Caki2 (cell line): ENCODE measurements at regions not wholly inside any gene's neighbourhood (a gene's known extent, or its start where the extent isn't known, plus 50 kb on each side); places are given as distances from the start of the nearest gene placed in this dataset.
A peak's percentile ranks its signal among the peaks of the same experiment; 100 is the strongest.
"Not testable (repeated sequence)": the region's sequence is repeated elsewhere in the genome, so short reads cannot be mapped to it uniquely, and the experiment has no call there.

Experiments used
- DNase-seq: peaks from one replicate; pipeline ENCODE4 v3.0.0-alpha.2; 2015; ENCODE audit warnings: low read depth
- in situ Hi-C: cut with HindIII; loops from 2 replicates; pipeline ENCODE4 v1.10.0; 2016; ENCODE audit warnings: low sequenced_read_pairs, low pct_unique_long_range_greater_than_20kb, mixed read lengths

DNA sequence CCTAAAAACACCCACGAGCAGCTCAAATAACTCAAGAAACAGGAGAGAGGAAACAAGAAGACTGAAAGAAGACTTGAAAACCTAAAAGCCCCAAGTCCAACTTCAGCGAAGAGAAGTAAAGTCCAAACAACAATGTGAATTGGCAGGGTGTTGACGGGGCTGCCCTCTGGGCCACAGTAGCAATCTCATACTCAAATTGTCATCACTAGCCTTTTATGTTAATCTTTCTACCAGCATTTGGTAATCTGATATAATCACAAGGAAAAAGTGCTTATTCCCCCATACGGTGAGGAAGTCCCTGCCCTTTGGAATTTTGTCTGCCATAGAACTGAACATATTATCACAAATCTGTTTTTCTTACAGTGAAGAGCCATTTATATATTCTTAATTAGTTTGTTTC lies 51.5 kb upstream of the IFNE start:
- no peak for DNase-seq
- in situ Hi-C loops: no loop called here

DNA sequence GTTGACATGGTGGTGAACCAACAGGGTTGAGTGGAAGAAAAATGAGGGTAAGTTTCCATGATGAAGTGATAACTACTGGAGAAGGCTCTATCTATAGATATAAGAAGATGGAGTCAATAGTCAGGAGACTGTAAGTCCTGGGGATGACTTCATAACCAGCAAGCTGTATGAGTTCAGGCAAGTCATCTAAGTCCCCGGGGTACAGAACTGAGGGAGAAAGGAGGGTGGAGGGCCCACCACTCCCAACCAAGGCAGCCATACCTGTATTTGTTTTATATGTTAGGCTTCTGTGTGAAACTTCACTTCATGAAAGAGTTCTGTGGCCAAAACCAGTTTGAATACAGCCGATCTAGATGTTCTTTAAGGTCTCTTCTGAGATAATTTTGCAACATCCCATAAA lies 53.3 kb upstream of the IFNE start:
- no peak for DNase-seq
- in situ Hi-C loops: no loop called here

DNA sequence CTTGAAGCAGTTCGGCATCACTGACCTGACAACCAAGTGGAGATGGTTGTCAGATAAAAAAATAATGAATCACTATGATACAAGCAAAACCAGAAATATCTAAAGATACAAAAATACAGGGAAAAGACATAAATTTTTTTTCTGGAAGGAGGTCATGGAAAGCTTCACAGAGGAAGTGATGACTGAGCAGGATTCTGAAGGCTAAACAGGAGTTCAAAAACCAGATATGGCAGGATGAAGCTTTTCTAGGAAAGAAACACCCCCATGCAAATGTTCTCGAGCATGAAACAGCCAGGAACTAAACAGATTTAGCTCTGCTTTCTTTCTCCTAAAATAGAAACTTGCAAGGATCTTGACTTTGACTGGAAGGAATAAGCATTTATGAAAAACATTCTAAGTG lies 60.7 kb upstream of the IFNE start:
- DNase-seq: peak; percentile 19
- in situ Hi-C loops: no loop called here

DNA sequence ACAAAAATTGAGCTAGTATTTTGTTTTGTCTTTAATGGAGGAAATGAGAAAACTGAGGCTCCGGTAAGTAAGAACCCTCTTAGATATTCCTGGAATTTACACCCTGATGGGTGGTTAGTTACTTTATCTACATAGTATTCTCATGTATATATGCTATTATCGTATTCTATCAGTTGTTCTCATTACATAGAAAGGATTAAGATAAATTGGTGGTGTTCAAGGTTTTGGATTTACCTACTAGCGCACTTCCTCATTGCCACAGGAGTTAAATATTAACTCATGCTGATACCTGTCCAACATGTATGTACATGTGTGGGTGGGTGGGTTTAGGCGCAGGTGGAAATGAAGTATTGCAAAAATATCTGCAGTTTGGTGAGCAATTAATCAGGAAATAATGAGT lies 61.1 kb upstream of the IFNE start:
- in situ Hi-C loops: no loop called here
- DNase-seq: no peak

DNA sequence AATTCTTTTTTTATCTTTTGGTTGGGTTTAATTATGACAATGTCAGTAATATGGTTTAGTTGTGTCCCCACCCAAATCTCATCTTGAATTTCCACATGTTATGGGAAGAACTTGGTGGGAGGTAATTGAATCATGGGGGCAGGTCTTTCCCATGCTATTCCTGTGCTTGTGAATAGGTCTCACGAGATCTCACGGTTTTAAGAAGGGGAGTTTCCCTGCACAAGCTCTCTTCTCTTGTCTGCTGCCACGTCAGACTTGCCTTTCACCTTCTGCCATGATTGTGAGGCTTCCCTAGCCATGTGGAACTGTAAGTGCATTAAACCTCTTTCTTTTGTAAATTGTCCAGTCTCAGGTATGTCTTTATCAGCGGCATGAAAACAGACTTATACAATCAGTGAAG lies 61.7 kb upstream of the IFNE start:
- in situ Hi-C loops, DNase-seq: not testable (repeated sequence)

DNA sequence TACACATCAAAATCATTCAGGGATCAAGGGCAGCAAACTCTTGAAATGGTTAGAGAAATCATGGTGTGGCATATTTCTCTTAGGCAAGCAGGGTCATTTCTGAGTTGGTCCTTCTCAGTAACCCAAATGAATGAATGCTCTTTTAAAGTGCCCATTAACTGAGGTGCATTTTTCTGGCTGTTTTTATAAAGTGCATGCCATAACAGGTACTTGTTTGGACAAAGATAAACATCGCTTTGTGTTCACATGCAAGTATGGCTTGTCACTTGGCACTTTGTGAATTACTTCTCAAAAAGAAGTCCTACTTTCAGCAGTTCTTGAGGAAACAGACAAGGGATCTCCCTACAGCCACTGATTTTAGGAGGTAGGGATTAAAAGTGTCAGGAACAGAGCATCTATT lies 64.8 kb upstream of the IFNE start:
- in situ Hi-C loops: no loop called here
- no peak for DNase-seq

DNA sequence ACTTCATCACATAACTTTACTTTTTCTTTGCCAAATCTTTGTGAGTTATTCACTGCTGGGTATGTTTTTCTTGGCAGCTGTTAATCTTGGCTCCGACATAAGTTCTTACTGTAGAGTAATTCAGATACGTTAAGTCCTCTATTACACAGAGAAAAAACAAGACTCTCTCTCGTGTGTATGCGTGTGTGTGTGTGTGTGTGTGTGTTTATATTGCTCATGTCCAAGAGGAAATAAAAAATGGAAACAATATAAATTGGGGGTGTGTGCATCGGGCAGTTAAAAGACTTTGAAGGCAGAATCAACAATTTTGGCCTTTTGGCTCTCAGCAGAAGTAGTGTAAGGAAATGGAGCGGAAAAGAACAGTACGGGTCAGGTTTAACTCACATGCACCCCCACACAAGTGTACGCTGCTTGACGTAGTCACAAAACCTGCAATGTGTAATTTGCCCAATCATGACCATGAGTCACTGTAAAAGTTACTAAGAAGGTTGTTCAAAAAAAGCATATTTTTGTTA lies 67.2 kb upstream of the IFNE start:
- in situ Hi-C loops: no loop called here
- DNase-seq: peak; percentile 97

DNA sequence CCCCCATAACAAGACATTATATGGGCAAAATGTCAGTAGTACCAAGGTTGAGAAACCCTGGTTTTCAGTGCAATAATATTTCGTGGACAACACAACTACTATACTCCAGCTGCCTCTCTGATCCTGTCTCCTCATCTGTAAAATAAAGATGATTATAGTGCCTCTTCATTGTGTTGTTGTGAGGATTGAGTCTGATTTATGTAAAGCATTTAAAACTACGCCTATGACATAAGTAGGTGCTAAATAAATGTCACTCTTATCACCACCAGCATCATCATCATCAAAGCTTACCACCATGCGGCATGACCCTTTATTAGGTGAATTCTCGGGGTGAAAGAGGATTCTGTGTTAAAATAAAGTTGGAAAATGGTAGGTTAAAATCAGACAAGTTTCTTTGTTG lies 67.8 kb upstream of the IFNE start:
- no peak for DNase-seq
- in situ Hi-C loops: loop anchor here (25.0 kb wide), 1 partner anchor 213 kb away; the partner anchor contains the start of gene KLHL9

DNA sequence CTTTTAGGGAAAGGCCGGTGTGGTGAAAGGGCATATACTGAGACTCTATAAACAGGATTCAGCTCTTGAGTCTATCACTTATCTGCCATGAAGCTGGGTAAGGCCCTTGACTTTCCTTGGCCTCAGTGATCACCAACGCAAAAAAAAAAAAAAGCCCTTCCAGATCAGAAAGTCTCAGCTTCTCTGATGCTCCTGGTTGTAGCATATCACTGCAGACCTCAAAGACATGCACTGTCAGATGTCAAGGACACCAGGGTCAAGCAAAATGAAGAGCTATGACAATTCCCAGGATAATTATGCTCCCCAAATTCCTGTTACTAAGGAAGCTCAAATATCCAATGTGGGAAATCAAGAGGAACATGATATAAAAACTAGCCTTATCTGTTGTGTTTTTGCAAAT lies 68.3 kb upstream of the IFNE start:
- DNase-seq: peak; percentile 26
- in situ Hi-C loops: loop anchor here (25.0 kb wide), 1 partner anchor 213 kb away; the partner anchor contains the start of gene KLHL9

DNA sequence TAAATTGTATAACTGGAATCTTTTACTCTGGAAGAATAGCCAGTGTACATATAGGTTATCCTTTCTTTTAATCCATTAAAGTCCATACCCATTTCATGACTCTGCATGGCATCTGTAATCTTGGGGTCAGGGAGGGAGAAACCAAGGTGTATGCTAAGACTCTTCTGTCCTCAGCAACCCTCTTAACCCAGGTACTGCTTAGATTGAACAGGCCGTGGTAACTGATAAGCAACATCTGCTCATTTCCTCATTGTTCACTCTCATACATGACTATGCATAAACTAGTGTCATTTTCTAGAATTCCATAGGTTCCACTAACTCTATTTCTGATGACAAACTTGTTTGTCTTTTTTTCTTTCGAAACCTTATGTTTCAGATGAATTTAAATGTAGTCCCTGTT lies 69.3 kb upstream of the IFNE start:
- in situ Hi-C loops: loop anchor here (25.0 kb wide), 1 partner anchor 214 kb away; the partner anchor contains the start of gene KLHL9
- DNase-seq: peak; percentile 38

DNA sequence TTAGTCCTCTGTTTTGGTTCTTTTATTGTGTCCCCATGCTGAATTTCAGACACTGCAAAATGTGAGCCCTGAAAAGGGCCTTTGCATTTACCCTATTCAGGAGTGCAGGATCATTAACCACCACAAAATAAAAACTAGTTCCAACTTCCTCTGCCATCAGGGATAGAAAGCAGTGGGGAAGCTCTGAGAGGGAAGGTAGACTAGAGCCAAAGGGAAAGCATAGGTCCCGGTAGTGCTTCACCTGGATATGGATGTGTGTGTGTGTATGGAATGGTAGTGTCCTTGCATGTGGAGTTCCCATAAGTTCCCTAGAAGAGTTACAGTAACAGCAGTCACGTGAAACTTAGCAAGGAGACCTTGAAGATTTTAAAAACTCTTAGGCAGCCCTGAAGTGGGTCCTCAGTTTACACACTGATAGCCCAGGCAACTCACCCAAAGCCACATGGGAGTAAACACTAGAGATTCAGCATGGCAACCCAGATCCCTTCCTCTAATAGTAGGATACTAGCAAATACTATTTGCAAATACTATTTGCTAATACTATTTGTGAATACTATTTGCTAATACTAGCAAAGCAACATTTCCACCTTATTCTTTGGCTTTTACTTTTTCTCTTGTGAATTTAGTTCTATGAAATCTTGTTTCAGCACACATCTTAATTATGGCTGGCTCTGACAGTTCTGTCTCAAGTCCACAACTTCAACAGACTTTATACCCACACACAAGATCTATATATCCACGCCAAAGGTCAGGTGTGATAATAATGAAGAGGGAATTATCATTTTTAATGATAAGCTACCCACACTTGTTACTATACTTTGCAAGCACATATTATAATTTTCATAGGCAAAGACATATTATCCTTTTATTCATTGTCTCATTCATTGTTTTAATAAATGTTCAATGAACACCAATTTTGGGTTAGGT lies 70.4 kb upstream of the IFNE start:
- DNase-seq: peak; percentile 42
- in situ Hi-C loops: loop anchor here (25.0 kb wide), 1 partner anchor 215 kb away; the partner anchor contains the start of gene KLHL9

DNA sequence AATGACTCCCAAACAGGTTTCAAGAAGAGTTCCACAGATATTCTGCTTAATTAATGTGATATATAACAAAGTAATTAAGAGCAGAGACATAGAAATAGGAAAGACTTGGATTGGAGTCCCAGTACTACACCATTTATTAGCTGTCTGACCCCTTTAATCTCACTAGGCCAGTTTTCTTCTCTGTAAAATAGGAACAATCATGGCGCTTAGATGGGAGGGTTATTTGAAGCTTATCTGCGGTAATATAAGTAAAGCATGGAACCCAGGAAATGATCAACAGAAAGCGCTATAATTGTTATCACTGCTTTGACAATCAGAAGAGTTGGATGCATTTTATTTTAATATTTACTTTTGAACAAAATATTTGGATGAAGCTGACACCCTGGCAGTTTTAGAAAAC lies 71.3 kb upstream of the IFNE start:
- peak; percentile 22 for DNase-seq
- in situ Hi-C loops: loop anchor here (25.0 kb wide), 1 partner anchor 216 kb away; the partner anchor contains the start of gene KLHL9

DNA sequence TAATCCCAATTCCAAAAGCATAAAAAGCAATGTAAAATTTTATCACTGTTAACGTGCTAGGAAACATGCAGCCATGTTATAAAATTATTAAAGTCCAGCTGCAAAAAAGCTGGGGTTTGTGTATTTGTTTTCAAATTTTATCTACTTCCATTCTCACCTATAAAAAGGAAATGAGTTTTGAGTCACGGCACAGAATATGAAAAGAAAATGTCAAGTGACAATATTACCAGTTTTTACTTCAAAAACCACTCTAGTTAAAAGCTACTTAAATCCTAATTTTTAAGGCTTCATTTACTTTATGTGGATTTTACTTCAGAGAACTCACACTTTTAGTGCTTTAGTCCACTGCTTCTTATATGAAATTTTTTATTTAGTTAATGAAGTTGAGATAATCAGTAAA lies 72.7 kb upstream of the IFNE start:
- DNase-seq: peak; percentile 26
- in situ Hi-C loops: loop anchor here (25.0 kb wide), 1 partner anchor 218 kb away; the partner anchor contains the start of gene KLHL9

DNA sequence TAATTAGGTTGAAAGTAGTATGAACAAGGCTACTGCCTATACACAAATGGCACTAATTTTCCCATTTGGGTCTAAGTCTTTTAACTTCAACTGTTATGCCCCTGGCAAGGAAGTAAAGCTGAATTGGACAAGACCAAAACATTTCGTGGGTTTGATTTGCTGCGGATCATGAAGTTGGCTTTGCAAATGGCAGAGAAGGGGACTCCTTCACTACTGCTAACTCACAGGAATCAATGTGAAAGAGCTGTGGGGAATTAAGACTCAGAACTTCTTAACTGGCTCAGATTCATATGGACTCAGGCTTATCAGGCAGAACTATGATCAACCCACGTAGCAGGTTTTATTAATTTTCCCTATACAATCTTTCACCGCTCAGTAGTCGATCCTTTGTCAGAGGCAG lies 73.8 kb upstream of the IFNE start:
- in situ Hi-C loops: loop anchor here (25.0 kb wide), 1 partner anchor 219 kb away; the partner anchor contains the start of gene KLHL9
- peak; percentile 69 for DNase-seq

DNA sequence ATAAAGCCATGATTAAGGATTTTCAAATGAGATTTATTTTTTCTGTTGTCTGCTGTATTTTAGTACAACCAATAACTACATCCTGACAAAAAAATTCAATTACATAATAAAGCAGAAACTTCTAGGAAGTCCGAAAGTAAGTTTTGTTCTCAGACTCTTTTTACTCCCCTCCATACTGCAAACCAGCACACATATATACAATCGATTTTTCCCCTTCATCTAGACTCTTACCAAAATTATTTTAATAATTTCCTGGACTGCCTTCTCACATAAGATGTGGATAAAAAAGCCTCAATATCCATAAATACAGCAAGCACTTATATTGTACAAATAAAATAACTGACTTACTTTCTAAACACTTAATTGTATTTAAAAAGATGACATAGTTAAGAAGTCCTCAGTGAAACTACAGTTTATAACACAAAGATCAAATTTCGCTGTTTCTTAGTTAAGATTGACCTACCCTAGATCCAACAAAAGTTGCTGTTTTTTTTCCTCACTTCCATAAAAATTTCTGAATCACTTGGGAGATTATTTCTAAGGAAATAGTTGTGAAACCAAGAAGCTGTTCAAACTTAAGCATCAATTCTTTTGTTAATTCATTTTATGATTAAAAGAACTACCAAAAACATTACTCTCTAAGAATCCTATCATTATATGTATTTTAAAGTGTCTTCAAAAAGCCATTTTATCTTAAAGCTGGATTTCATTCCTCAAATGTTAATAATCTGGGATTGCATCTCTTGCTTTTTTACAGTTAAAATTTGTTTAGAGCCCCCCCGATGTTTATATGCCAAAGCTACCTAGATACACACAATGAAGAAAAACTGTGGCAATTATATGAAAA lies 74.7 kb upstream of the IFNE start:
- DNase-seq: peak; percentile 51
- in situ Hi-C loops: loop anchor here (25.0 kb wide), 1 partner anchor 220 kb away; the partner anchor contains the start of gene KLHL9

DNA sequence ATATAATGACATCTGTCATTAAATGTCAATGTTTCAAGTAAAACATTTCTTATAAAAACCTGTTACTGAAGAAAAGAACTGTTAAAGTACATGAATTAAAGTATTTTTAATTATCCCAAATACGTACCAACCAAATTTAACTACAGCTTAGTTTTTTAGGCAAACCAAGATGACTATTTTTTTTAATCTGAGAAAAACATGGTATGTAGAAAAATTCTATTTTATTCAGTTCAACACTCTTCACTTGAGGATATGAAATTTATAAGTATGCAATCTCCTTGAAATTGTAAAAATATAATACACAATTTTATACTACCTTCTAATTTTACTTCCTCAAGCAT lies 75.3 kb upstream of the IFNE start:
- DNase-seq: peak; percentile 32
- in situ Hi-C loops: loop anchor here (25.0 kb wide), 1 partner anchor 220 kb away; the partner anchor contains the start of gene KLHL9

DNA sequence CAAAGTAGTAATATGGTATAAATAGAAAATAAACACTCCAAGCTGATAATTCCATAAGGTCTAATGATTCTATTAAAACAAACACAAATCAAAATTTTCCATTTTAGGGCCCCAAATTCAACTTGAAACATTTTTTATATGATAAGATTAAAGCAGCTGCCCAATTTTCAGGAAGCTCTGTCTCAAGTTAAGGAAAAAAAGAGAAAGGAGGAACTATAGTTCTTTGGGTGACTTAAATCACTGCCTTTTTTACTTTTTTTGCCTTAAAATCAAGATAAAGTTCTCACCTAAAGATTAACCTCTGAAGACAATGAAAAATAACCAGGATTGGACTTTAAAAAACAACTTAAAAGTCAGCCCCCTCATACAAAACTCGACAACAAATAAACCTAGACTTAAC lies 76.0 kb upstream of the IFNE start:
- no peak for DNase-seq

DNA sequence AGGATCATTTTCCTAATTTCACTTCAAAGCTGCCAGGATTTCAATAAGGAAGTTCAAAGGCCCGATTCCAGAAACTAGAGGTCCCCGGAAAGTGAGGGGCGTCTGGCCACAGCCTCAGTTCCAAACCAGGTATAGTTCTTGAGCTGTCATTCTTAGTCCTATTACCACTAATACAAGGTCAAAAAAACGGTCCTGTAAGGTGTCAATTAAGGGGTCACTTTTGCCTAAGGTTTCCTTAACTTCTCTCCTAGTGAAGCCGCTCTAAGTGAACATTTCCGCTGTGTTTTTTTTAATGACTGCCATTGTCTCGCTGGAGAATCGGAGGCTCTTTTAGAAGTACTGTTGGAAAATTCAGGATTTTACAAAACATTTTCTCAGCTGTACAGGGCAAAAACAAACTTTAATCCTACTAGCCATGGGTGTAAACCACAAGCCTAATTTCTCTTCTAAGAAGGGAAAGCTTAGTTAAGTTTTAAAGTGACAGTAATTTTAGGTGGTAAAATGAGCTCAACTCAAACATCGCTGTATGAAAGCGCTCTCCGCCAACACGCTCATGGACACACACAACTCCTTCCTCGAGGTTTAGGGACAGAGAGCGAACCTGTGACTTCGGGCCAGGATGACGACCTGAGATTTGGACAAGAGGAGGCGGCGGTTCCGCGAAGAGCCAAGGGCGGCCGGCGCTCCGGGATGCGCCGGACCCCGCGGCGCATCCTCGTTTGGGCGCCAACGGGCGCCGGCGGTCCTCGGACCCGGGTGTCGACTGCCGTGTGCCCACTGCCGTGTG lies 76.7 kb upstream of the IFNE start:
- DNase-seq: peak; percentile 63
- in situ Hi-C loops: loop anchor here (25.0 kb wide), 1 partner anchor 222 kb away; the partner anchor contains the start of gene KLHL9

More for the DNA sequence above, 76.0 kb upstream of the IFNE start:
- in situ Hi-C loops: loop anchor here (25.0 kb wide), 1 partner anchor 221 kb away; the partner anchor contains the start of gene KLHL9
